ENCODE measurements at regions not wholly inside any gene's neighbourhood (a gene's known extent, or its start where the extent isn't known, plus 50 kb on each side); places are given as distances from the start of the nearest gene placed in this dataset.

GRCh38 chr1:29575826-29576225 is 339.5 kb downstream of the PTPRU start:
- Histone ChIP-seq H3K36me3 (ENCODE audit: insufficient read depth, low read length) (no peaks in the 10 kb centered on the region), H3K27me3 (ENCODE audit: insufficient read depth, low read depth, low read length) (no peaks in the 10 kb centered on the region), H3F3A (ENCODE audit: insufficient read depth, low read length, poor library complexity, severe bottlenecking) (no peaks in the 10 kb centered on the region), H3K27ac (ENCODE audit: low read length) (no peak overlapping the region), H3K9me2 (ENCODE audit: insufficient read depth, low read length) (no peaks in the 10 kb centered on the region), H4K20me1 (ENCODE audit: insufficient read depth) (no peaks in the 10 kb centered on the region), H3K79me2 (replicated peaks; ENCODE audit: insufficient read depth, low read length) (no peaks in the 10 kb centered on the region), H3K4me3 (ENCODE audit: low read length) (no peak overlapping the region), H3K9ac (ENCODE audit: low read length) (no peak overlapping the region), H3K4me2 (ENCODE audit: low read length) (no peak overlapping the region), H3K9me3 (ENCODE audit: low read length) (no peaks in the 10 kb centered on the region), H2AFZ (ENCODE audit: low read depth, low read length) (no peak overlapping the region)
- TF ChIP-seq EP300 (conservative IDR thresholded peaks at IDR 0.05; ENCODE audit: poor library complexity, severe bottlenecking), result no peak
- TF ChIP-seq POLR2AphosphoS5 (IDR thresholded peaks at IDR 0.05), result no peak
- TF ChIP-seq CTCF (IDR thresholded peaks at IDR 0.05; ENCODE audit: poor library complexity, severe bottlenecking), result no peak
- no peak for TF ChIP-seq SMC3 (conservative IDR thresholded peaks at IDR 0.05; ENCODE audit: poor library complexity)
- TF ChIP-seq REST (IDR thresholded peaks at IDR 0.05; ENCODE audit: borderline replicate concordance), result no peak
- no peak for TF ChIP-seq EZH2 (IDR thresholded peaks at IDR 0.05; ENCODE audit: borderline replicate concordance, insufficient read depth, low read length, poor library complexity, severe bottlenecking)
- TF ChIP-seq RAD21 (conservative IDR thresholded peaks at IDR 0.05), result no peak
- no peak for TF ChIP-seq MXI1 (conservative IDR thresholded peaks at IDR 0.05; ENCODE audit: poor library complexity, severe bottlenecking)
- no peak for TF ChIP-seq TAF1 (IDR thresholded peaks at IDR 0.05; ENCODE audit: low read depth)

- no peaks in the 10 kb centered on the region for H3K9me3 ChIP-seq (ENCODE audit: low read length)
- TF ChIP-seq REST (IDR thresholded peaks at IDR 0.05; ENCODE audit: borderline replicate concordance) (no peak), POLR2AphosphoS5 (IDR thresholded peaks at IDR 0.05) (no peak), TAF1 (IDR thresholded peaks at IDR 0.05; ENCODE audit: low read depth) (no peak)
- no peaks in the 10 kb centered on the region for H3K27me3 ChIP-seq (ENCODE audit: insufficient read depth, low read depth, low read length)
- no peak overlapping the region for H3K9ac ChIP-seq (ENCODE audit: low read length)
- H3K4me2 ChIP-seq (ENCODE audit: low read length), result no peak overlapping the region
- no peaks in the 10 kb centered on the region for H3F3A ChIP-seq (ENCODE audit: insufficient read depth, low read length, poor library complexity, severe bottlenecking)
- H3K79me2 ChIP-seq (replicated peaks; ENCODE audit: insufficient read depth, low read length), result no peaks in the 10 kb centered on the region
- H3K4me3 ChIP-seq (ENCODE audit: low read length), result no peak overlapping the region
- H3K27ac ChIP-seq (ENCODE audit: low read length), result no peak overlapping the region
- no peaks in the 10 kb centered on the region for H3K36me3 ChIP-seq (ENCODE audit: insufficient read depth, low read length)
- no peaks in the 10 kb centered on the region for H3K9me2 ChIP-seq (ENCODE audit: insufficient read depth, low read length)
- H2AFZ ChIP-seq (ENCODE audit: low read depth, low read length), result no peak overlapping the region
- no peaks in the 10 kb centered on the region for H4K20me1 ChIP-seq (ENCODE audit: insufficient read depth)
Observed at GRCh38 chr1:29575277-29575676, 339.0 kb downstream of the PTPRU start.

All from neural cell (in vitro differentiated cells).